BJ (cell line): ENCODE measurements at regions not wholly inside any gene's neighbourhood (a gene's known extent, or its start where the extent isn't known, plus 50 kb on each side); places are given as distances from the start of the nearest gene placed in this dataset.

Experiments used
- CTCF ChIA-PET: fragments of 350-600 bp; formaldehyde crosslinking; extraction: SDS; loops from one replicate; lab custom pipeline; 2021; ENCODE audit warnings: antibody characterized with exemption, inconsistent platforms; lab: Yijun Ruan, JAX
- POLR2A ChIA-PET: fragments of 300-600 bp; sonication (Branson Sonifier 250); formaldehyde crosslinking; extraction: SDS; loops from one replicate; lab custom pipeline; 2021; ENCODE audit warnings: antibody characterized with exemption; lab: Charles Lee
- DNase-seq: peaks from one replicate; pipeline ENCODE4 v3.0.0-alpha.2; 2011; ENCODE audit warnings: low read depth
- H3K27me3 ChIP-seq: 2 replicates; pipeline ENCODE4 v1.6.0; 2011; ENCODE audit warnings: low read length; ENCODE audit not compliant: control insufficient read depth, insufficient read depth
- H3K36me3 ChIP-seq: 2 replicates; pipeline ENCODE4 v1.5.1; 2011; ENCODE audit warnings: low read length; ENCODE audit not compliant: control insufficient read depth, insufficient read depth
- H3K4me3 ChIP-seq: 2 replicates; pipeline ENCODE4 v1.5.1; 2011; ENCODE audit warnings: low read depth, mild to moderate bottlenecking, control low read depth, low read length
- CTCF ChIP-seq: IDR thresholded peaks from 2 replicates; pipeline ENCODE4 v1.5.1; 2011; ENCODE audit warnings: low read depth, mild to moderate bottlenecking, control low read depth, inconsistent platforms, low read length, moderate library complexity; ENCODE audit not compliant: insufficient read depth

- no peak for DNase-seq
- CTCF ChIA-PET: no interaction called here
- Histone ChIP-seq H3K4me3 (no peak overlapping the region), H3K36me3 (no peaks in the 10 kb centered on the region), H3K27me3 (no peaks in the 10 kb centered on the region)
- no peak for TF ChIP-seq CTCF
- POLR2A ChIA-PET: no interaction called here
These were observed 443.5 kb upstream of the CDH6 start for GRCh38 chr5:30749971-30750370.

- no peaks in the 10 kb centered on the region for H3K27me3 ChIP-seq
- H3K36me3 ChIP-seq: no peaks in the 10 kb centered on the region
- TF ChIP-seq CTCF: no peak
- CTCF ChIA-PET: no interaction called here
- POLR2A ChIA-PET: no interaction called here
- DNase-seq: no peak
- no peak overlapping the region for H3K4me3 ChIP-seq
These were observed 446.1 kb upstream of the CDH6 start for GRCh38 chr5:30747412-30747811.

- Histone ChIP-seq H3K4me3 (no peak overlapping the region), H3K27me3 (no peaks in the 10 kb centered on the region), H3K36me3 (no peaks in the 10 kb centered on the region)
- DNase-seq: no peak
- CTCF ChIA-PET: no interaction called here
- POLR2A ChIA-PET: no interaction called here
- TF ChIP-seq CTCF: no peak
These were observed 456.8 kb upstream of the CDH6 start for GRCh38 chr5:30736669-30737068.

GRCh38 chr5:30734118-30734517, 459.4 kb upstream of the CDH6 start:
- no peaks in the 10 kb centered on the region for H3K27me3 ChIP-seq
- no peaks in the 10 kb centered on the region for H3K36me3 ChIP-seq
- ChIA-PET CTCF (no interaction called here), POLR2A (no interaction called here)
- no peak for DNase-seq
- H3K4me3 ChIP-seq: no peak overlapping the region
- no peak for TF ChIP-seq CTCF

- CTCF ChIA-PET: no interaction called here
- no peaks in the 10 kb centered on the region for H3K36me3 ChIP-seq
- H3K4me3 ChIP-seq: no peak overlapping the region
- no peak for DNase-seq
- no peak for TF ChIP-seq CTCF
- no peaks in the 10 kb centered on the region for H3K27me3 ChIP-seq
- POLR2A ChIA-PET: no interaction called here
These were observed 468.4 kb upstream of the CDH6 start for GRCh38 chr5:30725073-30725472.

GRCh38 chr5:30698217-30698616, 495.3 kb upstream of the CDH6 start:
- no peak overlapping the region for H3K4me3 ChIP-seq
- H3K27me3 ChIP-seq: no peaks in the 10 kb centered on the region
- no peak for TF ChIP-seq CTCF
- POLR2A ChIA-PET: no interaction called here
- CTCF ChIA-PET: no interaction called here
- no peaks in the 10 kb centered on the region for H3K36me3 ChIP-seq
- no peak for DNase-seq
